Neutrophil (primary cell): ENCODE measurements at regions not wholly inside any gene's neighbourhood (a gene's known extent, or its start where the extent isn't known, plus 50 kb on each side); places are given as distances from the start of the nearest gene placed in this dataset.

Source experiments
- H3K27ac ChIP-seq: fragments of 200-600 bp; sonication (generic); 2 replicates; pipeline ENCODE4 v1.5.1; 2016; ENCODE audit warnings: mild to moderate bottlenecking, moderate library complexity
- H3K27me3 ChIP-seq: fragments of 200-600 bp; sonication (generic); 2 replicates; pipeline ENCODE4 v1.6.0; 2016; ENCODE audit warnings: mild to moderate bottlenecking
- H3K36me3 ChIP-seq: fragments of 200-600 bp; sonication (generic); 2 replicates; pipeline ENCODE4 v1.5.1; 2017
- H3K4me1 ChIP-seq, 2 experiments: fragments of 200-600 bp in 1 of 2; sonication (generic) in 1 of 2; 1 replicate in 1 of 2; 2 replicates in 1 of 2; pipeline versions ENCODE4 v1.5.1 to v1.6.1; 2013 to 2016; ENCODE audit warnings: low read depth in 1 of 2, low read length in 1 of 2, mild to moderate bottlenecking in 1 of 2, moderate library complexity in 1 of 2; ENCODE audit not compliant: control insufficient read depth in 1 of 2, insufficient read depth in 1 of 2
- H3K4me3 ChIP-seq, 2 experiments: fragments of 200-600 bp in 1 of 2; sonication (generic) in 1 of 2; 1 replicate in 1 of 2; 2 replicates in 1 of 2; pipeline ENCODE4 v1.5.1; 2013 to 2016; ENCODE audit warnings: low read depth in 1 of 2, low read length in 1 of 2, mild to moderate bottlenecking in 1 of 2, moderate library complexity in 1 of 2
- H3K9me3 ChIP-seq: fragments of 200-600 bp; sonication (generic); 2 replicates; pipeline ENCODE4 v1.5.1; 2016
- CTCF ChIP-seq: fragments of 200-600 bp; sonication (generic); IDR thresholded peaks from 2 replicates; pipeline ENCODE4 v1.5.1; 2016; ENCODE audit warnings: antibody characterized with exemption

GRCh38 chr5:123718238-123718637, 206.3 kb downstream of the CSNK1G3 start:
- no peaks in the 10 kb centered on the region for H3K9me3 ChIP-seq
- H3K36me3 ChIP-seq = no peaks in the 10 kb centered on the region
- H3K4me3 ChIP-seq = no peak overlapping the region
- no peak overlapping the region for H3K27ac ChIP-seq
- no peaks in the 10 kb centered on the region for H3K27me3 ChIP-seq
- no peak for TF ChIP-seq CTCF
- no peaks in the 10 kb centered on the region for H3K4me1 ChIP-seq

- H3K9me3 ChIP-seq = no peaks in the 10 kb centered on the region
- no peak overlapping the region for H3K4me3 ChIP-seq
- H3K36me3 ChIP-seq = no peaks in the 10 kb centered on the region
- no peak for TF ChIP-seq CTCF
- no peaks in the 10 kb centered on the region for H3K27me3 ChIP-seq
- no peaks in the 10 kb centered on the region for H3K4me1 ChIP-seq
- H3K27ac ChIP-seq = no peak overlapping the region
These were observed 205.2 kb downstream of the CSNK1G3 start for GRCh38 chr5:123717139-123717538.

- Histone ChIP-seq H3K9me3 (no peaks in the 10 kb centered on the region), H3K4me1 (no peaks in the 10 kb centered on the region), H3K36me3 (no peaks in the 10 kb centered on the region), H3K27ac (no peak overlapping the region), H3K27me3 (no peaks in the 10 kb centered on the region), H3K4me3 (no peak overlapping the region)
- no peak for TF ChIP-seq CTCF
These were observed 198.1 kb downstream of the CSNK1G3 start for GRCh38 chr5:123710031-123710430.

- Histone ChIP-seq H3K36me3 (no peaks in the 10 kb centered on the region), H3K4me3 (no peak overlapping the region), H3K9me3 (no peaks in the 10 kb centered on the region), H3K27ac (no peak overlapping the region), H3K4me1 (no peaks in the 10 kb centered on the region), H3K27me3 (no peaks in the 10 kb centered on the region)
- TF ChIP-seq CTCF = no peak
These were observed 197.4 kb downstream of the CSNK1G3 start for GRCh38 chr5:123709422-123709821.

GRCh38 chr5:123708074-123708806, 196.3 kb downstream of the CSNK1G3 start:
- Histone ChIP-seq H3K27me3 (no peaks in the 10 kb centered on the region), H3K36me3 (no peaks in the 10 kb centered on the region), H3K4me3 (no peak overlapping the region), H3K4me1 (no peaks in the 10 kb centered on the region), H3K9me3 (no peaks in the 10 kb centered on the region), H3K27ac (no peak overlapping the region)
- TF ChIP-seq CTCF = no peak
